ENCODE measurements at regions not wholly inside any gene's neighbourhood (a gene's known extent, or its start where the extent isn't known, plus 50 kb on each side); places are given as distances from the start of the nearest gene placed in this dataset.

DNA sequence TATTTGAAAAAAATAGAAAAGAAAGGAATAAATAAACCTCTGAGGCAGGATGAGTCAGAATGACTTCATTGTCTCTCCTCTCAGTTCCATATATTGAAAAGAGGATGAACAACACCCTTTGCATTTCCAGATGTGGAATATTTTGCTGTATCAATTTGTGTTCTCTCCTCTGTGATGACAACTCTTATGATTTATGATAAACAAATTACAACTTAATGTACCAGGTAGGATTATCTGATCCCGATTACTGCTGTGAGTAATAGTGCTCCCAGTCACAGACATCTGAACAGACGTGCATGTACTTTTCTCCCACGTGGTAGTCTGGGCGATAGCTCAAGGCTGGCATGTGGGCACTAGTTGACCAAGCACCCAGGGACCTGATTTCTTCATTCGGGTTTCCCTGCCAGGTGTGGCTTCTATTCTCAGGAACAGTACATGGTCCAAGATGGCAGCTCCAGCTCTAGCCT lies 142.1 kb upstream of the SULF2 start:
- TF ChIP-seq FOXM1 (IDR thresholded peaks at IDR 0.05; ENCODE audit: low read depth, low read length) (no peak), RFX5 (IDR thresholded peaks at IDR 0.05; ENCODE audit: low read depth, low read length) (no peak), KLF5 (IDR thresholded peaks at IDR 0.05; ENCODE audit: partially characterized antibody) (no peak), SMARCA5 (IDR thresholded peaks at IDR 0.05) (no peak), MYC (IDR thresholded peaks at IDR 0.05; ENCODE audit: insufficient read depth, insufficient read length, insufficient replicate concordance, low read length, severe bottlenecking) (no peak), POU2F2 (IDR thresholded peaks at IDR 0.05; ENCODE audit: borderline replicate concordance, low read depth, low read length) (no peak), CBX3 (IDR thresholded peaks at IDR 0.05; ENCODE audit: borderline replicate concordance, low read depth) (no peak), ZBTB40 (IDR thresholded peaks at IDR 0.05; ENCODE audit: borderline replicate concordance) (no peak), HCFC1 (IDR thresholded peaks at IDR 0.05; ENCODE audit: low read length) (no peak), ZNF622 (IDR thresholded peaks at IDR 0.05) (no peak), HDAC2 (IDR thresholded peaks at IDR 0.05) (no peak), MYB (IDR thresholded peaks at IDR 0.05; ENCODE audit: borderline replicate concordance, low read depth, low read length) (no peak), GATAD2B (conservative IDR thresholded peaks at IDR 0.05; ENCODE audit: low read depth) (no peak)
- no peak overlapping the region for H3K9ac ChIP-seq (ENCODE audit: control insufficient read depth, insufficient read depth, low read length)
- CTCF ChIA-PET, result no interaction called here
- no peak for FAIRE-seq
- SMC1A ChIA-PET (ENCODE audit: uncharacterized antibody, unreplicated experiment), result interaction anchor here (0.9 to 1.0 kb wide), 2 partner anchors 9 to 75 kb away, joined by 3 to 4 read pairs; no protein-coding TSS in a partner anchor
- no peak for ATAC-seq
- in situ Hi-C loops (cut with MboI), result no loop called here
- H3K4me2 ChIP-seq (ENCODE audit: control insufficient read depth, insufficient read depth), result no peak overlapping the region
- H3K9me3 ChIP-seq (replicated peaks; ENCODE audit: control insufficient read depth, insufficient read depth, low read length), result no peaks in the 10 kb centered on the region; the same call in 2 of the 3 replicates
- H3K4me3 ChIP-seq, result no peak overlapping the region
- no peaks in the 10 kb centered on the region for H4K20me1 ChIP-seq (ENCODE audit: control insufficient read depth, insufficient read depth)
- H3K36me3 ChIP-seq (ENCODE audit: control insufficient read depth in 2 of 2, insufficient read depth in 2 of 2, low read length in 1 of 2), result no peaks in the 10 kb centered on the region
- 46% methylated on average over 5 of the region's 5 CpGs for WGBS (ENCODE audit: insufficient coverage, insufficient replicate concordance, low lambda C conversion rate, missing lambda C conversion rate)
- no peaks in the 10 kb centered on the region for H3K4me1 ChIP-seq (ENCODE audit: control insufficient read depth, insufficient read depth, low read length)
- BruUV-seq (replicated peaks), result no TSS peak
- no peaks in the 10 kb centered on the region; a peak in 1 of 4 replicates for H3K27me3 ChIP-seq (replicated peaks in 1 of 2; ENCODE audit: control insufficient read depth in 2 of 2, insufficient read depth in 2 of 2, low read length in 1 of 2)
- no peak for DNase-seq (ENCODE audit: low read depth, low spot score)
- intact Hi-C loops (cut with micrococcal nuclease; ENCODE audit: unreplicated experiment), result no loop called here
- H3K27ac ChIP-seq (ENCODE audit: control insufficient read depth, insufficient read depth), result no peak overlapping the region
- no peak overlapping the region for H2AFZ ChIP-seq (ENCODE audit: control insufficient read depth, low read depth, low read length)
- RAD21 ChIA-PET (ENCODE audit: unreplicated experiment), result no interaction called here
- no peaks in the 10 kb centered on the region for H3K79me2 ChIP-seq (ENCODE audit: control insufficient read depth, insufficient read depth, low read length)
- POLR2A ChIA-PET, result no interaction called here
